Cardiac muscle cell (in vitro differentiated cells and primary cell): ENCODE measurements at regions not wholly inside any gene's neighbourhood (a gene's known extent, or its start where the extent isn't known, plus 50 kb on each side); places are given as distances from the start of the nearest gene placed in this dataset.

ENCODE experiments used
- DNase-seq, 2 donors: peaks; one replicate each; pipeline versions ENCODE4 v3.0.0 to v3.0.0-alpha.2; 2010 to 2017; ENCODE audit warnings: low read depth in 1 of 2, low spot score in 1 of 2
- H3K27ac ChIP-seq: fragments of 200-600 bp; sonication (generic); 2 replicates; pipeline ENCODE4 v1.5.1; 2016
- H3K27me3 ChIP-seq: fragments of 200-600 bp; sonication (generic); 2 replicates; pipeline ENCODE4 v1.6.0; 2016; ENCODE audit warnings: control low read depth
- H3K36me3 ChIP-seq: fragments of 200-600 bp; sonication (generic); 2 replicates; pipeline ENCODE4 v1.5.1; 2016; ENCODE audit warnings: control low read depth
- H3K4me1 ChIP-seq: fragments of 200-600 bp; sonication (generic); 2 replicates; pipeline ENCODE4 v1.8.1; 2017; ENCODE audit warnings: low read depth, mild to moderate bottlenecking, mixed run types
- H3K4me3 ChIP-seq: fragments of 200-600 bp; sonication (generic); 2 replicates; pipeline ENCODE4 v1.5.1; 2016; ENCODE audit warnings: mild to moderate bottlenecking
- H3K9me3 ChIP-seq: fragments of 200-600 bp; sonication (generic); 2 replicates; pipeline ENCODE4 v1.5.1; 2017; ENCODE audit warnings: low read depth, mild to moderate bottlenecking, control low read depth
- CTCF ChIP-seq: IDR thresholded peaks from 2 replicates; pipeline ENCODE4 v1.5.1; 2012; ENCODE audit warnings: low read depth, mild to moderate bottlenecking, low read length

- Histone ChIP-seq H3K9me3 (no peaks in the 10 kb centered on the region), H3K4me1 (peaks cover 32% of the 10 kb centered on the region), H3K27ac (no peak overlapping the region), H3K4me3 (no peak overlapping the region), H3K36me3 (no peaks in the 10 kb centered on the region), H3K27me3 (no peaks in the 10 kb centered on the region)
- TF ChIP-seq CTCF, result no peak
- DNase-seq, result no peak
Measured at GRCh38 chr5:45179686-45180085, 370.9 kb downstream of the MRPS30 start.

- H3K27ac ChIP-seq, result no peak overlapping the region
- no peak for TF ChIP-seq CTCF
Measured at GRCh38 chr5:45189042-45189441, 380.3 kb downstream of the MRPS30 start.

GRCh38 chr5:45189481-45189880 lies 380.7 kb downstream of the MRPS30 start:
- TF ChIP-seq CTCF, result no peak
- H3K36me3 ChIP-seq, result no peaks in the 10 kb centered on the region
- no peaks in the 10 kb centered on the region for H3K4me1 ChIP-seq
- H3K9me3 ChIP-seq, result no peaks in the 10 kb centered on the region
- H3K27ac ChIP-seq, result no peak overlapping the region
- H3K27me3 ChIP-seq, result no peaks in the 10 kb centered on the region
- DNase-seq, result no peak
- no peak overlapping the region for H3K4me3 ChIP-seq

More at GRCh38 chr5:45189042-45189441, 380.3 kb downstream of the MRPS30 start:
- Histone ChIP-seq H3K27me3 (no peaks in the 10 kb centered on the region), H3K4me3 (no peak overlapping the region), H3K4me1 (no peaks in the 10 kb centered on the region), H3K36me3 (no peaks in the 10 kb centered on the region), H3K9me3 (no peaks in the 10 kb centered on the region)
- no peak for DNase-seq

- H3K4me3 ChIP-seq, result no peak overlapping the region
- no peaks in the 10 kb centered on the region for H3K36me3 ChIP-seq
- no peak for TF ChIP-seq CTCF
- H3K27ac ChIP-seq, result no peak overlapping the region
- H3K9me3 ChIP-seq, result no peaks in the 10 kb centered on the region
- no peaks in the 10 kb centered on the region for H3K27me3 ChIP-seq
- DNase-seq, result no peak
- H3K4me1 ChIP-seq, result no peaks in the 10 kb centered on the region
Measured at GRCh38 chr5:45195026-45195425, 386.3 kb downstream of the MRPS30 start.
